Psoas muscle (tissue), 7 donors: ENCODE measurements at regions not wholly inside any gene's neighbourhood (a gene's known extent, or its start where the extent isn't known, plus 50 kb on each side); places are given as distances from the start of the nearest gene placed in this dataset.
"Not testable (repeated sequence)": the region's sequence is repeated elsewhere in the genome, so short reads cannot be mapped to it uniquely, and the experiment has no call there.

ENCODE experiments used
- ATAC-seq, 4 donors: fragments of 200-7000 bp; cut with Tn5 transposase; one replicate each; pipeline ENCODE4 v1.9.1; 2020; ENCODE audit warnings: moderate library complexity in 3 of 4, mild to moderate bottlenecking in 2 of 4
- DNase-seq, 2 donors: peaks; one replicate each; pipeline ENCODE4 v3.0.0-alpha.2; 2020
- H3K27ac ChIP-seq: fragments of 200-600 bp; one replicate; pipeline ENCODE4 v1.8.0; 2022
- H3K27me3 ChIP-seq, 3 donors: fragments of 200-600 bp in 1 of 3; one replicate each; pipeline versions ENCODE4 v1.6.1 to v1.8.0; 2013 to 2022; ENCODE audit warnings: low read length in 2 of 3, mild to moderate bottlenecking in 2 of 3, moderate library complexity in 1 of 3; ENCODE audit not compliant: insufficient read depth in 3 of 3
- H3K36me3 ChIP-seq, 2 donors: fragments of 200-600 bp in 1 of 2; one replicate each; pipeline versions ENCODE4 v1.6.1 to v1.8.0; 2013 to 2022; ENCODE audit warnings: low read depth in 1 of 2, mild to moderate bottlenecking in 1 of 2, moderate library complexity in 1 of 2; ENCODE audit not compliant: insufficient read depth in 1 of 2
- H3K4me1 ChIP-seq: fragments of 200-600 bp; one replicate; pipeline ENCODE4 v1.8.0; 2022
- H3K4me3 ChIP-seq: fragments of 200-600 bp; one replicate; pipeline ENCODE4 v1.8.0; 2022; ENCODE audit warnings: mild to moderate bottlenecking
- H3K9me3 ChIP-seq: fragments of 200-600 bp; one replicate; pipeline ENCODE4 v1.8.0; 2022
- CTCF ChIP-seq: fragments of 200-600 bp; IDR thresholded peaks from one replicate; pipeline ENCODE4 v1.8.0; 2022; ENCODE audit warnings: antibody characterized with exemption
- WGBS, 3 donors: extraction: QIAGEN DNeasy Blood & Tissue Kit; methylation state at CpG; one replicate each; pipeline versions ENCODE4 v1.1.6 to v1.1.7; 2013; 5-methylcytosine and 5-hydroxymethylcytosine counted together
- intact Hi-C, 2 donors: fragments of 100-400 bp; cut with DNase I; formaldehyde crosslinking; loops; one replicate each; pipeline versions ENCODE4 v1.11.0 to v1.14.2; 2022
- donor health status: healthy with polysubstance abuse.
- donor health status: DM: no; HTN: no; CAD: no; lungs with moderate emphysema.
- donor health status: Bipolar disorder and iron deficiency.
- donor health status: healthy.
- donor health status: DM: yes; HTN: yes; CAD: no.
- donor health status: DM: no; HTN: no; CAD: no.
- donor health status: DM: yes; HTN: yes; CAD: no.

DNA sequence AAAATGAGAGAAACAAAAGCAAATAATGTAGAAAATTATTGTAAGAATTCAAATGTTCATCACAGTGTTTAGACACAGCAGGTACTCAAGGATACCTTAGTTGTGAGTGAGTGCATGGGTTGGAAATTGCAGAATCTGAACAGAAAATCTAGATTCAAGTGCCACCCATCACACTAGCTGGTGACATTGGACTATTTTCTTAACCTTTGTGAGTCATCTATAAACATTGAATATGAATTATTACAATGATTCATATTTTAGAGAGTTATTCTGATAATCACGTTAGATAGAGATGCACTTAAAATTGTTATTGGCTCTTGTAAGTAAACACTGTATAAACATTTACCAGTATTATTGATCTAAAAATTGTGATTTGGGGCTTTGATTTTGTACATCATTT is 1113.1 kb downstream of the STIM2 start:
- ATAC-seq, result no peak
- WGBS, 3 donors, result 88 to 89% (median 88%) methylated on average over 1 of the region's 1 CpG

DNA sequence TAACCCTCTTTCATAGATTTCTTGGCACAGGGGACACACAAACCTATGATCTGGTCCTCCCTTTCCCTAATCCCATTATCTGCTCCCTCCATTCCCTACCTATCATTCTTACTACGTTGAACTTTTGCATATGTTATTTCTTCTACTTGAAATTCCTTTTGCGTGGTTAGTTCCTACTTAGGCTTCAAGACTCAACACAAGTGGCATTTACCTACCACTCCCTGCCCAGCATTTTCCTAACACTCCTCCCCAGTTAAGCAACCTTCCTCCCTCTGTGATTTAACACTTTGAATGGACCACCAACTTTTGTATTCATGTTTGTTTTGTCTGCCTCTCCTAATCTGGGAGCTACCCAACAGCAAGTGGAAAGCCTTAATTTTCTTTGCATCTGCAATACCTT is 1113.7 kb downstream of the STIM2 start:
- Histone ChIP-seq H3K27ac (no peak overlapping the region), H3K9me3 (no peaks in the 10 kb centered on the region), H3K4me1 (no peaks in the 10 kb centered on the region), H3K4me3 (no peak overlapping the region), H3K27me3 (no peaks in the 10 kb centered on the region), H3K36me3 (no peaks in the 10 kb centered on the region)
- intact Hi-C loops, result no loop called here
- DNase-seq (no peak), ATAC-seq (no peak)
- TF ChIP-seq CTCF, result no peak
- WGBS, 3 donors, result 72 to 87% (median 79%) methylated on average over 2 of the region's 2 CpGs

More for the DNA sequence above, 1113.1 kb downstream of the STIM2 start:
- Histone ChIP-seq H3K27ac (no peak overlapping the region), H3K4me3 (no peak overlapping the region), H3K4me1 (no peaks in the 10 kb centered on the region), H3K9me3 (no peaks in the 10 kb centered on the region), H3K36me3 (no peaks in the 10 kb centered on the region), H3K27me3 (no peaks in the 10 kb centered on the region)
- no peak for TF ChIP-seq CTCF
- no peak for DNase-seq
- intact Hi-C loops, result no loop called here

DNA sequence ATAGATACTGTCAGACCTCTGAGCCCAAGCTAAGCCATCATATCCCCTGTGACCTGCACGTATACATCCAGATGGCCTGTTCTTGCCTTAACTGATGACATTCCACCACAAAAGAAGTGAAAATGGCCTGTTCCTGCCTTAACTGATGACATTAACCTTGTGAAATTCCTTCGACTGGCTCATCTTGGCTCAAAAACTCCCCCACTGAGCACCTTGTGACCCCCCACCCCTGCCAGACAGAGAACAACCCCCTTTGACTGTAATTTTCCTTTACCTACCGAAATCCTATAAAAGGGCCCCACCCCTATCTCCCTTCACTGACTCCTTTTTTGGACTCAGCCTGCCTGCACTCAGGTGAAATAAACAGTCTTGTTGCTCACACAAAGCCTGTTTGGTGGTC is 1114.2 kb downstream of the STIM2 start:
- DNase-seq, H3K9me3 ChIP-seq, H3K27ac ChIP-seq, intact Hi-C loops, ATAC-seq, H3K36me3 ChIP-seq, H3K27me3 ChIP-seq, H3K4me1 ChIP-seq, H3K4me3 ChIP-seq: not testable (repeated sequence)
- WGBS, 3 donors, result 76 to 82% (median 79%) methylated on average over 3 of the region's 3 CpGs

- H3K4me3 ChIP-seq, H3K27ac ChIP-seq, intact Hi-C loops, H3K9me3 ChIP-seq, ATAC-seq, H3K27me3 ChIP-seq, H3K36me3 ChIP-seq, H3K4me1 ChIP-seq, DNase-seq: not testable (repeated sequence)
- WGBS, 3 donors, result 77 to 90% (median 87%) methylated on average over 8 to 17 of the region's 22 CpGs
Observed at GRCh38 chr4:27978427-27979109, 1117.9 kb downstream of the STIM2 start.

- no peak overlapping the region for H3K4me3 ChIP-seq
- H3K27ac ChIP-seq, result no peak overlapping the region
- H3K36me3 ChIP-seq, result no peaks in the 10 kb centered on the region
- H3K4me1 ChIP-seq, result no peaks in the 10 kb centered on the region
- no peak for TF ChIP-seq CTCF
- H3K9me3 ChIP-seq, result no peaks in the 10 kb centered on the region
- H3K27me3 ChIP-seq, result no peaks in the 10 kb centered on the region
- WGBS, 3 donors, result 84 to 90% (median 86%) methylated on average over 4 of the region's 4 CpGs
- no peak for DNase-seq
- intact Hi-C loops, result no loop called here
- ATAC-seq, result no peak
Observed at GRCh38 chr4:27985522-27985921, 1124.9 kb downstream of the STIM2 start.

GRCh38 chr4:27986476-27986875 is 1125.8 kb downstream of the STIM2 start:
- H3K4me3 ChIP-seq, result no peak overlapping the region
- H3K27me3 ChIP-seq, result no peaks in the 10 kb centered on the region
- TF ChIP-seq CTCF, result no peak
- H3K4me1 ChIP-seq, result no peaks in the 10 kb centered on the region
- intact Hi-C loops, result no loop called here
- 85 to 90% (median 87%) methylated on average over 1 of the region's 1 CpG for WGBS, 3 donors
- H3K9me3 ChIP-seq, result no peaks in the 10 kb centered on the region
- ATAC-seq, result no peak
- no peak overlapping the region for H3K27ac ChIP-seq
- H3K36me3 ChIP-seq, result no peaks in the 10 kb centered on the region
- DNase-seq, result no peak
